A673 (cell line): ENCODE measurements at regions not wholly inside any gene's neighbourhood (a gene's known extent, or its start where the extent isn't known, plus 50 kb on each side); places are given as distances from the start of the nearest gene placed in this dataset.

Experiments used
- CTCF ChIP-seq: fragments of 300-800, 200-600 bp; sonication (generic); conservative IDR thresholded peaks from 2 replicates; pipeline ENCODE4 v1.5.1; 2017; ENCODE audit warnings: low read depth, mild to moderate bottlenecking, antibody characterized with exemption, low read length, moderate library complexity, mixed read lengths
- EZH2 ChIP-seq: fragments of 200-600 bp; sonication (generic); IDR thresholded peaks from 2 replicates; pipeline ENCODE4 v1.6.1; 2017; ENCODE audit warnings: borderline replicate concordance, low read depth, mild to moderate bottlenecking, mixed read lengths, antibody characterized with exemption, low read length; ENCODE audit not compliant: poor library complexity, severe bottlenecking

- no peak for TF ChIP-seq EZH2
- no peak for TF ChIP-seq CTCF
Observed at GRCh38 chr11:116263770-116264169, 509.0 kb downstream of the BUD13 start.
